Stomach smooth muscle (tissue), 2 donors: ENCODE measurements at regions not wholly inside any gene's neighbourhood (a gene's known extent, or its start where the extent isn't known, plus 50 kb on each side); places are given as distances from the start of the nearest gene placed in this dataset.

Experiments used
- H3K27ac ChIP-seq: one replicate; pipeline ENCODE4 v1.7.0; 2013; ENCODE audit warnings: mild to moderate bottlenecking, low read length, inconsistent platforms
- H3K27me3 ChIP-seq, 2 donors: one replicate each; pipeline ENCODE4 v1.7.0; 2013; ENCODE audit warnings: low read length in 2 of 2; ENCODE audit not compliant: insufficient read depth in 2 of 2, control insufficient read depth in 1 of 2
- H3K36me3 ChIP-seq, 2 donors: one replicate each; pipeline ENCODE4 v1.7.0; 2013; ENCODE audit warnings: low read length in 2 of 2; ENCODE audit not compliant: control insufficient read depth in 2 of 2, insufficient read depth in 2 of 2
- H3K4me1 ChIP-seq: one replicate; pipeline ENCODE4 v1.7.0; 2013; ENCODE audit warnings: low read length; ENCODE audit not compliant: control insufficient read depth, insufficient read depth
- H3K4me3 ChIP-seq, 2 donors: one replicate each; pipeline ENCODE4 v1.7.0; 2013; ENCODE audit warnings: low read length in 2 of 2
- H3K9ac ChIP-seq, 2 donors: one replicate each; pipeline ENCODE4 v1.7.0; 2013; ENCODE audit warnings: low read length in 2 of 2, mild to moderate bottlenecking in 1 of 2
- H3K9me3 ChIP-seq, 2 donors: one replicate each; pipeline ENCODE4 v1.7.0; 2013; ENCODE audit warnings: low read length in 2 of 2; ENCODE audit not compliant: control insufficient read depth in 2 of 2
- donor health status: healthy.
- donor health status: Pancreatic carcinoma.

DNA sequence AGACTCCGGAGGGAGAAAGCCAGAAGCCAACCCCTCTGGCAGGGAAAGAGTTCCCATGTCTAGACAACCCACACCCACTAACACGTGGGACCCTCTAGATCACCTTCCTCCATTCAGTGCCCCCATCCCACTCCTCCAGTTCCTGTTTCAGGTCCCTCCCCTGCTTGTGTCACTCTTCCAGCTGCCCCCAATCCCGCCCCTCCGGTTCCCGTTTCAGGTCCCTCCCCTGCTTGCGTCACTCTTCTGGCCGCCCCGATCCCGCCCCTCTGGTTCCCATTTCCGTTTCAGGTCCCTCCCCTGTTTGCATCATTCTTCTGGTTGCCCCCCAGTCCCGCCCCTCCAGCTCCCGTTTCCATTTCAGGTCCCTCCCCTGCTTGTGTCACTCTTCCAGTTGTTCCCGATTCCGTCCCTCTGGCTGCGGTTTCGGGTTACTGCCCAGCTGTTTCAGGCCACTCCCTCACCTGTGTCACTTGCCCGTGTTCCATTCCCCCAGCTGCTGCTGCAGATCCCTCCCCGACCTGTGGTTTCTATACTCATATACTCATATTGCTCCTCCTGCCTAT is 64.8 kb upstream of the RANBP6 start:
- no peaks in the 10 kb centered on the region for H3K9me3 ChIP-seq
- H3K27me3 ChIP-seq, result no peaks in the 10 kb centered on the region
- H3K36me3 ChIP-seq, result no peaks in the 10 kb centered on the region
- H3K4me1 ChIP-seq, result peaks cover 3% of the 10 kb centered on the region
- peak overlapping the region; percentile 71 for H3K4me3 ChIP-seq
- H3K9ac ChIP-seq, result peak overlapping the region; percentile 34 to 68
- H3K27ac ChIP-seq, result peak overlapping the region; percentile 73

DNA sequence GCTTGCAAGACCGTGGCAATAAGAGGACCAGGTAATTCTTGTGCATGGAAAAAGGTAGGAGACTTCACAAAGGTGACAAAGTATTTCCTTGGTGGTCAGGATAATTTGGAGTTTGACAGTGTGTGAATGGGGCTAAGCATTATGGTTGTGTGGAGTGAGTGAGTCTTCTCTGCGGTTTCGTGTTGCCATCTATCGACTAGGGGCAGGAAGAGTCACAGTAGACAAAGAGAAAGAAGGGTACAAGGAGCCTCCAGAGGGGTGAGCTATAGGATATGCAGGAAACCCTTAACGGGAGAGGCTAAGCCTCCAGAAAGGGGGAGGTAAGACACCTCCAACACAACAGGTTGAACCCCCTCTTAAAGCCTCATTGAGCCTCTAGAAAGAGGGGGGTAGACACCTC is 64.0 kb upstream of the RANBP6 start:
- no peaks in the 10 kb centered on the region for H3K9me3 ChIP-seq
- no peak overlapping the region for H3K27ac ChIP-seq
- H3K4me3 ChIP-seq, result peak overlapping the region in 1 of 2 donors; percentile 71
- no peaks in the 10 kb centered on the region for H3K27me3 ChIP-seq
- no peak overlapping the region for H3K9ac ChIP-seq
- H3K4me1 ChIP-seq, result peaks cover 3% of the 10 kb centered on the region
- no peaks in the 10 kb centered on the region for H3K36me3 ChIP-seq

GRCh38 chr9:6078382-6079105 is 63.1 kb upstream of the RANBP6 start:
- Histone ChIP-seq H3K4me1 (peaks cover 3% of the 10 kb centered on the region), H3K9me3 (no peaks in the 10 kb centered on the region), H3K9ac (no peak overlapping the region), H3K36me3 (no peaks in the 10 kb centered on the region), H3K4me3 (no peak overlapping the region), H3K27ac (no peak overlapping the region), H3K27me3 (no peaks in the 10 kb centered on the region)

DNA sequence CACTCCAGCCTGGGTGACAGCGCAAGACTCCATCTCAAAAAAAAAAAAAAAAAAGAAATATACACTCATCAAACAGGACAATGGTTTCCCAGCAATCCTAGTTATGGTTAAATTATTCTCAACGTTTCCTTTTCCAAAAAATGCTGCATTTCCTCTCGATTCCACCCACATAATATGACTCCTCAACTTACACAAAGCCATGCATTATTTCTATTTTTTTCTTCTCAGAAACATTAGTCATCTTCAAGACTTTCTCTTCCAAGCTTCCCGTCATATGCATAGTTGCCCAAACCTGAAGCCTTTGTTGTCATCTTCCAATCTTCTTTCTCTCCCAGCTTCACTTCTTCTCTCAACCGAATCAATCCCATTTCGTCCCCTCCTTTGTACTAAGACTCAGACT is 61.4 kb upstream of the RANBP6 start:
- Histone ChIP-seq H3K9me3 (no peaks in the 10 kb centered on the region), H3K27ac (no peak overlapping the region), H3K9ac (no peak overlapping the region), H3K36me3 (no peaks in the 10 kb centered on the region), H3K4me1 (peaks cover 3% of the 10 kb centered on the region), H3K27me3 (no peaks in the 10 kb centered on the region), H3K4me3 (no peak overlapping the region)

DNA sequence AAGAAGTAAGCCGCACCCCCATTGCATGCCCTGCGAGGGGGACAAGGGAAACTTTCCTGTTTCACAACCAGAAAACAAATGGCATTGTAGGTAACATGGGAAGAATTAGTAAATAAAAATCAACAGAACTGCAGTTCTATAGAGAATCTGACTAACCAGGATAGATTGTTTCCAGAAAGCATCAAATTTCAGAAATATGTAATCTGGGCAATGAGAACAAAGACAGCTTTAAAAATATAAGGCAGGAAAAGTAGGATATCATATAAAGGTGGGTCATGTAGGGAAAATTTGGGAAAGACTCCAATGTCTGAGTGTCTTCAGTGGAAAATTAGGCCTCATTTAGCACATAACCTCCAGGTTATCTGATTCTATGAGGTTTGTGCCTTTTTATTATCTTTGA is 58.3 kb upstream of the RANBP6 start:
- Histone ChIP-seq H3K36me3 (no peaks in the 10 kb centered on the region), H3K27me3 (no peaks in the 10 kb centered on the region), H3K27ac (no peak overlapping the region), H3K4me1 (no peaks in the 10 kb centered on the region), H3K4me3 (no peak overlapping the region), H3K9me3 (no peaks in the 10 kb centered on the region), H3K9ac (no peak overlapping the region)

- Histone ChIP-seq H3K4me3 (no peak overlapping the region), H3K36me3 (no peaks in the 10 kb centered on the region), H3K4me1 (no peaks in the 10 kb centered on the region), H3K27ac (no peak overlapping the region), H3K9ac (no peak overlapping the region), H3K27me3 (no peaks in the 10 kb centered on the region), H3K9me3 (no peaks in the 10 kb centered on the region)
Measured at GRCh38 chr9:6072865-6073264, 57.4 kb upstream of the RANBP6 start.

DNA sequence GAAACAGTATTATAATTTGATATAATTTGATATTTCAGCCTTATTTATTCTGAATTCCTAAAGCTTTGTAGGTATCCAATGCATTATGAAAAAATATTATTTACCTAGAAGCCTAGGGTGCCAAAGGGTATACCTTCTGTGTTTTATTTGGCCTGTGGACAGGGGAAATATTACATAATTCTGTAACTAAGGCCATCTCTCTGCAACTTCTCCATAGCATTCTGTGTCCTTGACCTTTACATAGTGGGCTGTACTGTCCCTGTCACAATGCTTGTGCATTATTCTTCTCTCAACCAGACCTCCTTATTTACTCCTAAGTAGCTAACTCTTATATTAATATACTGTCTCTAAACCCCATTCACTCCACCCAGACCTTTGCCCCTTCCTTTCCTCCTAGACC is 57.0 kb upstream of the RANBP6 start:
- Histone ChIP-seq H3K27ac (no peak overlapping the region), H3K4me1 (no peaks in the 10 kb centered on the region), H3K4me3 (no peak overlapping the region), H3K27me3 (no peaks in the 10 kb centered on the region), H3K9ac (no peak overlapping the region), H3K9me3 (no peaks in the 10 kb centered on the region), H3K36me3 (no peaks in the 10 kb centered on the region)

DNA sequence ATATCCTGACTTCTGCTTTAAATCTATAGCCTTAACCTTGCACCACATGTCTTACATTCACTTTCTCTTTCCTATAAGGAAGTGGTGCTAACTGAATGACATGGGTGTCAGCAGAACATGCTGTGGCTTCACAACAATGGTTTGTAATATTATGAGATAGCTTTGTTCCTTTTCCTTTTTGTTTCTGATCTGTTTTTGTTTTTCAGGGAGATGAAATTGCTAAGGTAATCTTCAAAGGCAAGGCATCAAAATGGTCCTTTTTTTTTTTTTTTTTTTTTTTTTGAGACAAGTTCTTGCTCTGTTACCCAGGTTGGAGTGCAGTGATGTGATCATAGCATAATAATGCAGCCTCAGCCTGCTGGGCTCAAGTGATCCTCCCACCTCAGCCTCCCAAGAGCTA is 53.6 kb upstream of the RANBP6 start:
- Histone ChIP-seq H3K9me3 (no peaks in the 10 kb centered on the region), H3K9ac (no peak overlapping the region), H3K27ac (no peak overlapping the region), H3K27me3 (no peaks in the 10 kb centered on the region), H3K4me3 (no peak overlapping the region), H3K36me3 (no peaks in the 10 kb centered on the region), H3K4me1 (no peaks in the 10 kb centered on the region)

GRCh38 chr9:6067426-6067825 is 52.0 kb upstream of the RANBP6 start:
- no peaks in the 10 kb centered on the region for H3K9me3 ChIP-seq
- no peaks in the 10 kb centered on the region for H3K4me1 ChIP-seq
- H3K4me3 ChIP-seq, result no peak overlapping the region
- H3K27ac ChIP-seq, result no peak overlapping the region
- no peaks in the 10 kb centered on the region for H3K27me3 ChIP-seq
- H3K36me3 ChIP-seq, result no peaks in the 10 kb centered on the region
- no peak overlapping the region for H3K9ac ChIP-seq
